ENCODE measurements at regions not wholly inside any gene's neighbourhood (a gene's known extent, or its start where the extent isn't known, plus 50 kb on each side); places are given as distances from the start of the nearest gene placed in this dataset.

DNA sequence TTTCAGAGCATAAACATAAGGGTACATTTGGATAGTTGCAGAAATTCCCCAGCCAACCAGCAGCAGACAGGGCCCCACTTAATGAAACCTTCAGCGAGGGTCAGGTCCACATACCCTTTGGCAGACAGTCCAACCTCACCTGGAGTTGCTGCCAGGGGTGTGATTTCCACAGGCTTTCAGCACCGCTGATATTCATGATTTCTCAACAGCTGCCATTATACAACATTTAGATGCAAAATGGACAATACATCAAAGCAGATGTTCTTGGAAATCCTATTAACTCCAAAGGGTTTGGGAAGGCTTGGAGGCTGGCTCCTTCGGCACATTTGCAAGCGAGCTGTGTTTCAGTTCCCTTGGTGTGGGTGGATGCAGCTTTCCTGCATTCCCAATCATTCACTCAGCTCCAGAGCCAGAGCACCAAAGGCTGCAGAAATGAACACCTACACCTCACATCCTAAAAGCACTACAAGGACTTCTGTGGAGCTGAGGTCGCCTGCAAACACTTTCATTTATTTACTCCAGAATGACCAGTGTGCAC, 147.2 kb upstream of the VSTM2B start:
- Mint-ChIP-seq H3K27me3 (ENCODE audit: low read depth) (peaks cover 72% of the 10 kb centered on the region), H3K4me1 (no peaks in the 10 kb centered on the region), H3K4me3 (no peak overlapping the region), H3K9me3 (no peaks in the 10 kb centered on the region), H3K36me3 (no peaks in the 10 kb centered on the region), H3K27ac (no peak overlapping the region)
- TF ChIP-seq, protein P1, sequence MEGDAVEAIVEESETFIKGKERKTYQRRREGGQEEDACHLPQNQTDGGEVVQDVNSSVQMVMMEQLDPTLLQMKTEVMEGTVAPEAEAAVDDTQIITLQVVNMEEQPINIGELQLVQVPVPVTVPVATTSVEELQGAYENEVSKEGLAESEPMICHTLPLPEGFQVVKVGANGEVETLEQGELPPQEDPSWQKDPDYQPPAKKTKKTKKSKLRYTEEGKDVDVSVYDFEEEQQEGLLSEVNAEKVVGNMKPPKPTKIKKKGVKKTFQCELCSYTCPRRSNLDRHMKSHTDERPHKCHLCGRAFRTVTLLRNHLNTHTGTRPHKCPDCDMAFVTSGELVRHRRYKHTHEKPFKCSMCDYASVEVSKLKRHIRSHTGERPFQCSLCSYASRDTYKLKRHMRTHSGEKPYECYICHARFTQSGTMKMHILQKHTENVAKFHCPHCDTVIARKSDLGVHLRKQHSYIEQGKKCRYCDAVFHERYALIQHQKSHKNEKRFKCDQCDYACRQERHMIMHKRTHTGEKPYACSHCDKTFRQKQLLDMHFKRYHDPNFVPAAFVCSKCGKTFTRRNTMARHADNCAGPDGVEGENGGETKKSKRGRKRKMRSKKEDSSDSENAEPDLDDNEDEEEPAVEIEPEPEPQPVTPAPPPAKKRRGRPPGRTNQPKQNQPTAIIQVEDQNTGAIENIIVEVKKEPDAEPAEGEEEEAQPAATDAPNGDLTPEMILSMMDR (IDR thresholded peaks at IDR 0.05; ENCODE audit: unreplicated experiment): no peak
- DNase-seq (ENCODE audit: low spot score in 2 of 2, unreplicated experiment in 2 of 2): no peak

DNA sequence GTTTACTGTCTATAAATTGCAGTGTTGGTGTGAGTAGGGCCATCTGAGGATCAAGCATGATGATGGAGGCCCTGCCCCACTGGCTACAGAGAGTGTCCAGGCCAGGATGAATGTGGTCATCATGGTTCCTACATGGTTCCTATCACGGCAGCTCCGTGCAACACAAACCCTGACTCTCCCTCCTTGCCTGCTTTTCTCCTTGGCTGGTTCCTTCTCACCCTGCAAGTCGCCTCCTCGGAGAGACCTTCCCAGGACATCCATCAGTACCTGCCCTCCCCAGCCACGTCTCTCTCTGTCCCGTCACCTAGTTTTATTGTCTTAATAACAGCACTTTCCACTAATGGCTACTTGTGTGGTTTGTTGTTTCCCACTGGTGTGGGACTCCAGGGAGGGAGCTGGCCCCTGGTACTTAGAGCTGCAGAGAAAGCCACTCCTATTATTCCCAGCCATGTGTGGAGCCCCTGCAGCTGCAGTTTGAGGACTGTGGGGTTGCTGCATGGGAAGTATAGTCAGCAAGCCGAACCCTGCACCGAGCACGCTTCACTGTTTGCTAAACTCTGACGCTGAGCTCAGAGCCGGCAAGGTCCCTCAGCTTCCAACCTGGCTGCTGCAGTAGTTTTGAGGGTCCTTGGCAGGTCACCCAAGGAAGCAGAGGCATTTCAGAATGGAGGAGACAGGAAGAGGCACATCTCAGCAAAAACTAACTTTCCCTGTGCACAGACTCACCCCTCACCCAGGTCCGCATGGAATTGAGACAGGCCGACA, 146.4 kb upstream of the VSTM2B start:
- H3K27me3 Mint-ChIP-seq (ENCODE audit: low read depth): peaks cover 72% of the 10 kb centered on the region
- H3K4me3 Mint-ChIP-seq: no peak overlapping the region
- DNase-seq (ENCODE audit: low spot score in 2 of 2, unreplicated experiment in 2 of 2): no peak
- TF ChIP-seq, protein P1 (IDR thresholded peaks at IDR 0.05; ENCODE audit: unreplicated experiment): no peak
- H3K27ac Mint-ChIP-seq: no peak overlapping the region
- no peaks in the 10 kb centered on the region for H3K4me1 Mint-ChIP-seq
- no peaks in the 10 kb centered on the region for H3K9me3 Mint-ChIP-seq
- no peaks in the 10 kb centered on the region for H3K36me3 Mint-ChIP-seq

DNA sequence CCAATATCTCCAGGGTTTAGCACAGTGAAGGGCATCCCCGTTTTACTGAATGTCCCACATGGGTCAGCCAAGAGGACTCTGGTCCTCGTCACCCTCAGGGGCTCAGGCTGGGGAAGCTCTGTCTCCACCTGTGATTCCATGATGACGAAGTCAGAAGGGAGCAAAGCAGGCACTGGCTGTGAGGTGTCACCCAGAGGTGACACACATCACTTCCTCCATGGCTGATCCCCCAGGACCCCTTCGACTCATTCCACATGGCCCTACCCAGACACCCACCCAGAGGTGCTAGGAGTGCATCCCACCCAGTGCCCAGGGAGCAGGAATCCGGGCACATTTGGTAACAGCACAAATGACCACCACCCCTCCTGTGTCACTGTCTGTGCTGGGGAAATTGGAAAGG, 145.2 kb upstream of the VSTM2B start:
- Mint-ChIP-seq H3K4me3 (no peak overlapping the region), H3K27ac (no peak overlapping the region), H3K36me3 (no peaks in the 10 kb centered on the region), H3K27me3 (ENCODE audit: low read depth) (peaks cover 74% of the 10 kb centered on the region), H3K9me3 (no peaks in the 10 kb centered on the region), H3K4me1 (no peaks in the 10 kb centered on the region)
- TF ChIP-seq, protein P1 (IDR thresholded peaks at IDR 0.05; ENCODE audit: unreplicated experiment): no peak
- DNase-seq (ENCODE audit: low spot score in 2 of 2, unreplicated experiment in 2 of 2): peak in 1 of 2 experiments; percentile 20

DNA sequence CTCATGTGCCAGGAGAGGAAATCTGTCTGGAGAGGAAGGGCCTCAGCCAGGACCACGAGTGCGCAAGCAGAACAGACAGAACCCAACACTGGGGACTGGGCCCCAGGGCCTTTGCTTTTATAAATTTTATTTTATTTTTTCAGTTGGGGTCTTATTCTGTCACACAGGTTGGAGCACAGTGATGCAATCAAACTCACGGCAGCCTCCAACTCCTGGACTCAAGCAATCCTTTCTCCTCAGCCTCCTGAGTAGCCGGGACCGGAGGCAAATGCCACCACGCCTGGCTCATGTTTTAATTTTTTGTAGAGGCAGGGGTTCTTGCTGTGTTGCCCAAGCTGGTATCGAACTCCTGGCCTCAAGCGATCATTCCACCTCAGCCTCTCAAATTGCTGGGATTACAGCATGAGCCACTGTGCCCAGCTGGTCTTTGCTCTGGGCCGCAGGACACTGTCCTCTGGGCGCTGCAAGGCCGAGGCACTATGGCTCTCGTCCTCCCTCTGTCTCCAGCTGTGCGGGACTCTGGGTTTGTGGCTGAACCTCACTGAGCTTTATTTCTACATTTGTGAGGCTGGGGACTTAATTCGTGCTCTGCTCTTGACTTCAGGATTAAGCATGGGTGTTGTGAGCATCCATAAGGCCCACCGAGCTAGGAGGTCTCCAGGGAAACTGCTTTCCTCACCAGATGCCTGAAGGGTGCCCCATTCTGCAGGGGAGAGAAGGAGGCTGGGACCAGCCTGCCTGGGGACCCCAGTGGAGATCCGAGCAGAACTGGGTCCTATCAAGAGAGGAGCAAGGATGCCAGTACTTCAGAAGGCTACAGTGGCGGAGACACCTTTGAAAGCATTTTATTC, 144.2 kb upstream of the VSTM2B start:
- H3K4me3 Mint-ChIP-seq: no peak overlapping the region
- TF ChIP-seq, protein P1 (IDR thresholded peaks at IDR 0.05; ENCODE audit: unreplicated experiment): no peak
- no peaks in the 10 kb centered on the region for H3K9me3 Mint-ChIP-seq
- H3K27me3 Mint-ChIP-seq (ENCODE audit: low read depth): peaks cover 71% of the 10 kb centered on the region
- no peak overlapping the region for H3K27ac Mint-ChIP-seq
- no peaks in the 10 kb centered on the region for H3K4me1 Mint-ChIP-seq
- no peaks in the 10 kb centered on the region for H3K36me3 Mint-ChIP-seq
- DNase-seq (ENCODE audit: low spot score in 2 of 2, unreplicated experiment in 2 of 2): peak in 1 of 2 experiments; percentile 27

DNA sequence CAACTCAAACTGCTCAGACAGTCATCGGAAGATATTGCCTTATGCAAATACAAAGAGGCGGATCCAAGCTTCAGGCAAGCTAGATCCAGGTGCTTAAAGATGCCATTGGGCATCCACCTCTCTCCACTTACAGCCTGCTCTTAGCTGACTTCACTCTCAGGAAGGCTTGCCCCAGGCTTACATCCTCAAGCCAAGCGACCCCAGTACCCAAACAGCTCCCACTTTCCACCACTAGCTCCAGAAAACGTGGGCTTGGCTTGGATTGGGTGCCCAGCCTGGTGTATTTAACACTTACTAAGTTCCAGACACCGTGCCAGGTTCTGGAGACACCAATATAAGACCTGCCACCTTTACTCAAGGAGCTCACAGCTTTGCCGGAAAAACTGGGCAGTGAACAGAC, 142.1 kb upstream of the VSTM2B start:
- DNase-seq (ENCODE audit: low spot score in 2 of 2, unreplicated experiment in 2 of 2): no peak
- no peak overlapping the region for H3K27ac Mint-ChIP-seq
- no peaks in the 10 kb centered on the region for H3K9me3 Mint-ChIP-seq
- TF ChIP-seq, protein P1 (IDR thresholded peaks at IDR 0.05; ENCODE audit: unreplicated experiment): no peak
- peaks cover 72% of the 10 kb centered on the region for H3K27me3 Mint-ChIP-seq (ENCODE audit: low read depth)
- H3K36me3 Mint-ChIP-seq: no peaks in the 10 kb centered on the region
- H3K4me3 Mint-ChIP-seq: no peak overlapping the region
- H3K4me1 Mint-ChIP-seq: no peaks in the 10 kb centered on the region
